IMR-90 (cell line): ENCODE measurements at regions not wholly inside any gene's neighbourhood (a gene's known extent, or its start where the extent isn't known, plus 50 kb on each side); places are given as distances from the start of the nearest gene placed in this dataset.
A peak's percentile ranks its signal among the peaks of the same experiment; 100 is the strongest.

Experiments
- ATAC-seq: fragments of 200-7000 bp; cut with Tn5 transposase; 2 replicates; pipeline ENCODE4 v1.9.1; 2020; ENCODE audit warnings: low read depth, mild to moderate bottlenecking, moderate library complexity
- BruUV-seq: library from RNA; stranded (reverse); fragments of 400-500 nt; replicated peaks from 2 replicates; lab custom pipeline; 2021; lab: Mats Ljungman, UMichigan
- CTCF ChIA-PET: fragments of 300-600 bp; formaldehyde crosslinking; extraction: SDS; loops from one replicate; lab custom pipeline; 2021; ENCODE audit warnings: antibody characterized with exemption; lab: Yijun Ruan, JAX
- POLR2A ChIA-PET: fragments of 300-600 bp; sonication (Branson Sonifier 250); formaldehyde crosslinking; loops from one replicate; lab custom pipeline; 2022; ENCODE audit warnings: antibody characterized with exemption; ENCODE audit not compliant: unreplicated experiment; lab: Charles Lee
- DNase-seq: peaks from one replicate; pipeline ENCODE4 v3.0.0; 2013
- H2AFZ ChIP-seq: replicated peaks from 2 replicates; pipeline ENCODE3; 2013; ENCODE audit warnings: low read length, mild to moderate bottlenecking; ENCODE audit not compliant: poor library complexity
- H2AK5ac ChIP-seq: 2 replicates; pipeline ENCODE4 v1.6.1; 2013; ENCODE audit warnings: low read depth, low read length, inconsistent platforms
- H2AK9ac ChIP-seq: replicated peaks from 2 replicates; pipeline ENCODE3; 2013; ENCODE audit warnings: mild to moderate bottlenecking, low read depth, low read length, moderate library complexity; ENCODE audit not compliant: poor library complexity
- H2BK120ac ChIP-seq: 2 replicates; pipeline ENCODE4 v1.6.1; 2013; ENCODE audit warnings: low read depth, low read length, inconsistent platforms
- H2BK15ac ChIP-seq: 3 replicates; pipeline ENCODE4 v1.6.1; 2013; ENCODE audit warnings: low read depth, low read length, inconsistent platforms
- H2BK20ac ChIP-seq: 2 replicates; pipeline ENCODE4 v1.6.1; 2013; ENCODE audit warnings: low read depth, mild to moderate bottlenecking, inconsistent platforms, low read length, moderate library complexity
- H2BK5ac ChIP-seq: 2 replicates; pipeline ENCODE4 v1.6.1; 2013; ENCODE audit warnings: mild to moderate bottlenecking, low read depth, low read length, inconsistent platforms; ENCODE audit not compliant: poor library complexity, severe bottlenecking
- H3K14ac ChIP-seq: replicated peaks from 2 replicates; pipeline ENCODE4 v1.6.1; 2013; ENCODE audit warnings: low read depth, low read length, inconsistent platforms
- H3K18ac ChIP-seq: 2 replicates; pipeline ENCODE4 v1.6.1; 2013; ENCODE audit warnings: low read depth, low read length, control low read depth
- H3K23ac ChIP-seq: 2 replicates; pipeline ENCODE4 v1.6.1; 2013; ENCODE audit warnings: low read depth, low read length, inconsistent platforms
- H3K27ac ChIP-seq: 2 replicates; pipeline ENCODE4 v1.5.1; 2013; ENCODE audit warnings: mild to moderate bottlenecking, control low read depth, low read length; ENCODE audit not compliant: insufficient read depth
- H3K27me3 ChIP-seq: 2 replicates; pipeline ENCODE4 v1.6.1; 2013; ENCODE audit warnings: low read length; ENCODE audit not compliant: control insufficient read depth, insufficient read depth
- H3K36me3 ChIP-seq: 2 replicates; pipeline ENCODE4 v1.6.1; 2013; ENCODE audit warnings: low read length, mixed read lengths; ENCODE audit not compliant: control insufficient read depth, insufficient read depth
- H3K4ac ChIP-seq: 2 replicates; pipeline ENCODE4 v1.6.1; 2013; ENCODE audit warnings: low read depth, low read length, inconsistent platforms
- H3K4me1 ChIP-seq: 2 replicates; pipeline ENCODE4 v1.6.1; 2013; ENCODE audit warnings: low read length, mixed read lengths; ENCODE audit not compliant: control insufficient read depth, insufficient read depth
- H3K4me2 ChIP-seq: 2 replicates; pipeline ENCODE4 v1.6.1; 2013; ENCODE audit warnings: low read depth, mild to moderate bottlenecking, control low read depth, low read length, moderate library complexity
- H3K4me3 ChIP-seq: 2 replicates; pipeline ENCODE4 v1.5.1; 2013; ENCODE audit warnings: low read depth, mild to moderate bottlenecking, control low read depth, low read length, moderate library complexity; ENCODE audit not compliant: insufficient read depth
- H3K56ac ChIP-seq: 2 replicates; pipeline ENCODE4 v1.6.1; 2013; ENCODE audit warnings: low read length, inconsistent platforms; ENCODE audit not compliant: insufficient read depth; ENCODE audit errors: extremely low read depth
- H3K79me1 ChIP-seq, 2 experiments: 2 replicates each; pipeline ENCODE4 v1.6.1; 2013; ENCODE audit warnings: low read length in 2 of 2, inconsistent platforms in 1 of 2, low read depth in 1 of 2
- H3K9ac ChIP-seq: 2 replicates; pipeline ENCODE4 v1.6.1; 2013; ENCODE audit warnings: low read depth, low read length, control low read depth
- H3K9me1 ChIP-seq: 2 replicates; pipeline ENCODE4 v1.6.1; 2013; ENCODE audit warnings: low read length, inconsistent platforms; ENCODE audit not compliant: insufficient read depth
- H3K9me3 ChIP-seq: 2 replicates; pipeline ENCODE4 v1.6.1; 2013; ENCODE audit warnings: low read length; ENCODE audit not compliant: control insufficient read depth, insufficient read depth
- H4K20me1 ChIP-seq: 2 replicates; pipeline ENCODE4 v1.6.1; 2013; ENCODE audit warnings: low read length, inconsistent platforms; ENCODE audit not compliant: insufficient read depth
- H4K5ac ChIP-seq: 2 replicates; pipeline ENCODE4 v1.6.1; 2013; ENCODE audit warnings: mild to moderate bottlenecking, low read depth, low read length, control low read depth
- H4K8ac ChIP-seq, 2 experiments: 2 replicates each; pipeline ENCODE4 v1.6.1; 2013; ENCODE audit warnings: low read depth in 2 of 2, low read length in 2 of 2, control low read depth in 1 of 2, inconsistent platforms in 1 of 2
- H4K91ac ChIP-seq: 2 replicates; pipeline ENCODE4 v1.6.1; 2013; ENCODE audit warnings: low read depth, low read length, inconsistent platforms; ENCODE audit not compliant: insufficient read depth
- BHLHE40 ChIP-seq: fragments of 150-350 bp; IDR thresholded peaks from 2 replicates; pipeline ENCODE4 v1.6.1; 2016; ENCODE audit warnings: mild to moderate bottlenecking, low read depth, low read length
- CHD1 ChIP-seq: IDR thresholded peaks from 2 replicates; pipeline ENCODE4 v1.6.1; 2012; ENCODE audit warnings: low read depth, low read length, improper control_type of control experiment
- MAFK ChIP-seq: IDR thresholded peaks from 2 replicates; pipeline ENCODE4 v1.6.1; 2012; ENCODE audit warnings: low read depth, low read length, improper control_type of control experiment
- RAD21 ChIP-seq: IDR thresholded peaks from 2 replicates; pipeline ENCODE4 v1.6.1; 2012; ENCODE audit warnings: low read length, improper control_type of control experiment
- SMC3 ChIP-seq: fragments of 150-350 bp; IDR thresholded peaks from 2 replicates; pipeline ENCODE4 v1.6.1; 2016; ENCODE audit warnings: low read depth, mild to moderate bottlenecking, antibody characterized with exemption, low read length, moderate library complexity
- WGBS, 2 experiments: methylation state at CpG; one replicate each; pipeline versions ENCODE4 v1.1.5 to v1.1.7; 2013; ENCODE audit warnings: missing lambda C conversion rate in 2 of 2; ENCODE audit not compliant: insufficient read length in 1 of 2; ENCODE audit errors: extremely low coverage in 2 of 2; 5-methylcytosine and 5-hydroxymethylcytosine counted together
- dilution Hi-C: fragments of 300-500 bp; cut with HindIII; formaldehyde crosslinking; loops from one replicate; pipeline ENCODE4 v1.14.3; 2018; ENCODE audit warnings: low sequenced_read_pairs; ENCODE audit not compliant: unreplicated experiment
- in situ Hi-C: fragments of 300-500 bp; cut with MboI; formaldehyde crosslinking; loops from 3 replicates; pipeline ENCODE4 v1.14.3; 2019; ENCODE audit warnings: low sequenced_read_pairs, inconsistent platforms, mixed read lengths
- intact Hi-C: fragments of 100-400 bp; cut with micrococcal nuclease; formaldehyde crosslinking; loops from 2 replicates; pipeline ENCODE4 v1.10.0; 2022
- TF ChIP-seq, protein P1 (sequence below): conservative IDR thresholded peaks from 2 replicates; pipeline ENCODE4 v1.5.1; 2012; ENCODE audit warnings: mild to moderate bottlenecking, low read depth, low read length, improper control_type of control experiment
- TF ChIP-seq, protein P2 (sequence below): fragments of 150-350 bp; IDR thresholded peaks from 2 replicates; pipeline ENCODE4 v1.6.1; 2016; ENCODE audit warnings: low read depth, mild to moderate bottlenecking, low read length, moderate library complexity, borderline replicate concordance

DNA sequence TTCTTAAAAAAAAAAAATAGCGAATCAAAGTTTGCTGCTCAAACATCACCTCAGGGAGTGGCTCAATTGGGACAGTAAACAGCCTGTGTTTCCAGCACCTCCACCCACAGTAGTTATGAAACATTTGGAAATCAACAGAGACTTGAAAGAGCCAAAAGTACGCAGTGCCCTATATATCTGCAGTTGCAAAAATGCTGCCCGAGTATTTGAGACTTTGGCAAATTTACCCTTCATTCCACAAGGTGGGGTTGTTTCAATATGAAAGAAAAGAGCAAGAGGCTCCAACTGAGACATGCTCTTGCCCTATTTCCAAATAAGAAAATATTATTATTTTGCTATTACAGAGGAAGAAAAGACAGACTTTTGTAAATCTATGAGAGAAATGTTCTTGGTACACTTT, 851.1 kb upstream of the RAG2 start:
- Histone ChIP-seq H3K4me1 (0 out of 2 replicates have a peak, but pooled peaks cover 3% of the 10 kb centered on the region), H2BK20ac (no peak overlapping the region), H3K14ac (no peak overlapping the region), H2BK120ac (no peak overlapping the region), H3K56ac (no peak overlapping the region), H2BK15ac (no peak overlapping the region), H3K9me3 (no peaks in the 10 kb centered on the region), H4K20me1 (no peaks in the 10 kb centered on the region), H3K18ac (no peak overlapping the region), H4K5ac (no peak overlapping the region), H4K91ac (no peak overlapping the region), H3K4ac (no peak overlapping the region), H2AK5ac (no peak overlapping the region), H3K4me3 (no peak overlapping the region), H4K8ac (no peak overlapping the region), H2AFZ (peak overlapping the region; percentile 52), H3K36me3 (no peaks in the 10 kb centered on the region), H2BK5ac (no peak overlapping the region), H3K79me1 (no peaks in the 10 kb centered on the region), H3K27me3 (no peaks in the 10 kb centered on the region), H3K9ac (no peak overlapping the region), H3K9me1 (no peaks in the 10 kb centered on the region), H3K4me2 (peak overlapping the region; percentile 66; the same call in 1 of the 2 replicates), H2AK9ac (no peak overlapping the region), H3K23ac (no peak overlapping the region), H3K27ac (no peak overlapping the region)
- ChIA-PET CTCF (no interaction called here), POLR2A (no interaction called here)
- intact Hi-C loops (loop anchor here (1.0 kb wide), 2 partner anchors 76 to 1342 kb away; no protein-coding TSS in a partner anchor), dilution Hi-C loops (no loop called here), in situ Hi-C loops (loop anchor here (25.0 kb wide), 1 partner anchor 1338 kb away; no protein-coding TSS in a partner anchor)
- ATAC-seq (peak; percentile 84), DNase-seq (peak; percentile 68)
- TF ChIP-seq, protein P1, sequence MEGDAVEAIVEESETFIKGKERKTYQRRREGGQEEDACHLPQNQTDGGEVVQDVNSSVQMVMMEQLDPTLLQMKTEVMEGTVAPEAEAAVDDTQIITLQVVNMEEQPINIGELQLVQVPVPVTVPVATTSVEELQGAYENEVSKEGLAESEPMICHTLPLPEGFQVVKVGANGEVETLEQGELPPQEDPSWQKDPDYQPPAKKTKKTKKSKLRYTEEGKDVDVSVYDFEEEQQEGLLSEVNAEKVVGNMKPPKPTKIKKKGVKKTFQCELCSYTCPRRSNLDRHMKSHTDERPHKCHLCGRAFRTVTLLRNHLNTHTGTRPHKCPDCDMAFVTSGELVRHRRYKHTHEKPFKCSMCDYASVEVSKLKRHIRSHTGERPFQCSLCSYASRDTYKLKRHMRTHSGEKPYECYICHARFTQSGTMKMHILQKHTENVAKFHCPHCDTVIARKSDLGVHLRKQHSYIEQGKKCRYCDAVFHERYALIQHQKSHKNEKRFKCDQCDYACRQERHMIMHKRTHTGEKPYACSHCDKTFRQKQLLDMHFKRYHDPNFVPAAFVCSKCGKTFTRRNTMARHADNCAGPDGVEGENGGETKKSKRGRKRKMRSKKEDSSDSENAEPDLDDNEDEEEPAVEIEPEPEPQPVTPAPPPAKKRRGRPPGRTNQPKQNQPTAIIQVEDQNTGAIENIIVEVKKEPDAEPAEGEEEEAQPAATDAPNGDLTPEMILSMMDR = peak; percentile 74
- TF ChIP-seq RAD21 (peak; percentile 80), SMC3 (peak; percentile 85), BHLHE40 (no peak), MAFK (no peak), CHD1 (no peak)
- TF ChIP-seq, protein P2, sequence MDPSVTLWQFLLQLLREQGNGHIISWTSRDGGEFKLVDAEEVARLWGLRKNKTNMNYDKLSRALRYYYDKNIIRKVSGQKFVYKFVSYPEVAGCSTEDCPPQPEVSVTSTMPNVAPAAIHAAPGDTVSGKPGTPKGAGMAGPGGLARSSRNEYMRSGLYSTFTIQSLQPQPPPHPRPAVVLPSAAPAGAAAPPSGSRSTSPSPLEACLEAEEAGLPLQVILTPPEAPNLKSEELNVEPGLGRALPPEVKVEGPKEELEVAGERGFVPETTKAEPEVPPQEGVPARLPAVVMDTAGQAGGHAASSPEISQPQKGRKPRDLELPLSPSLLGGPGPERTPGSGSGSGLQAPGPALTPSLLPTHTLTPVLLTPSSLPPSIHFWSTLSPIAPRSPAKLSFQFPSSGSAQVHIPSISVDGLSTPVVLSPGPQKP = no peak
- WGBS, 2 experiments = no CpG with 5 or more reads among the region's 3 CpGs
- no TSS peak for BruUV-seq
